ENCODE measurements at regions not wholly inside any gene's neighbourhood (a gene's known extent, or its start where the extent isn't known, plus 50 kb on each side); places are given as distances from the start of the nearest gene placed in this dataset.
A peak's percentile ranks its signal among the peaks of the same experiment; 100 is the strongest.

- Histone ChIP-seq H2BK20ac (ENCODE audit: low read length) (peak overlapping the region; percentile 3; the same call in 1 of the 2 replicates), H3K18ac (ENCODE audit: extremely low read depth, low read length) (no peak overlapping the region), H3K4ac (replicated peaks; ENCODE audit: insufficient read length, low read depth, low read length) (no peak overlapping the region), H4K20me1 (replicated peaks in 1 of 2; ENCODE audit: control insufficient read depth in 1 of 2, insufficient read depth in 2 of 2, low read length in 2 of 2) (no peaks in the 10 kb centered on the region), H4K5ac (ENCODE audit: insufficient read length, low read depth, low read length) (no peak overlapping the region), H3K27ac (ENCODE audit: low read depth, low read length) (no peak overlapping the region), H3K79me1 (ENCODE audit: low read depth, low read length) (no peaks in the 10 kb centered on the region), H3K23ac (ENCODE audit: insufficient read length) (no peak overlapping the region), H3K23me2 (ENCODE audit: low read depth, low read length) (no peaks in the 10 kb centered on the region; the same call in 1 of the 2 replicates), H3K56ac (replicated peaks; ENCODE audit: insufficient read length, low read depth, low read length) (no peak overlapping the region), H3K27me3 (replicated peaks in 1 of 4; ENCODE audit: control insufficient read depth in 3 of 4, extremely low read depth in 1 of 4, insufficient read depth in 3 of 4, low read length in 3 of 4) (no peaks in the 10 kb centered on the region), H3K4me1 (replicated peaks in 1 of 4; ENCODE audit: control insufficient read depth in 3 of 4, insufficient read depth in 4 of 4, low read length in 3 of 4) (no peaks in the 10 kb centered on the region; a peak in 2 of 7 replicates), H3K14ac (ENCODE audit: insufficient read length) (no peak overlapping the region), H4K91ac (replicated peaks; ENCODE audit: insufficient read length, low read length) (no peak overlapping the region), H4K8ac (ENCODE audit: extremely low read depth, insufficient read depth, low read length) (no peak overlapping the region; the same call in 1 of the 2 replicates), H2BK12ac (ENCODE audit: low read depth, low read length) (no peak overlapping the region; the same call in 1 of the 2 replicates), H2BK120ac (replicated peaks; ENCODE audit: low read depth, low read length) (no peak overlapping the region), H3K36me3 (ENCODE audit: control insufficient read depth in 2 of 4, insufficient read depth in 4 of 4, low read length in 3 of 4) (no peaks in the 10 kb centered on the region; a peak in 1 of 8 replicates), H2BK5ac (ENCODE audit: low read depth, low read length) (no peak overlapping the region), H3K9me3 (ENCODE audit: insufficient read depth in 2 of 2, low read depth in 1 of 2, low read length in 1 of 2) (peaks cover 7 to 9% of the 10 kb centered on the region in 2 experiments; a peak in 3 of 4 replicates), H2BK15ac (ENCODE audit: low read length) (no peak overlapping the region; the same call in 1 of the 2 replicates), H2AK5ac (ENCODE audit: low read depth, low read length) (no peak overlapping the region), H3K79me2 (ENCODE audit: control insufficient read depth in 1 of 2, insufficient read depth in 2 of 2, low read length in 2 of 2) (no peaks in the 10 kb centered on the region), H3K4me3 (ENCODE audit: extremely low read depth in 1 of 4, insufficient read depth in 2 of 4, low read depth in 3 of 4, low read length in 4 of 4) (no peak overlapping the region), H2AFZ (ENCODE audit: low read length) (no peak overlapping the region), H3K4me2 (ENCODE audit: insufficient read depth in 1 of 2, low read depth in 2 of 2, low read length in 2 of 2) (no peak overlapping the region), H3K9ac (replicated peaks in 1 of 4; ENCODE audit: extremely low read depth in 1 of 4, low read depth in 3 of 4, low read length in 3 of 4) (no peak overlapping the region)
- DNase-seq (ENCODE audit: low read depth in 1 of 2, low spot score in 2 of 2) (no peak), FAIRE-seq (no peak)
- ChIA-PET POLR2A (ENCODE audit: partially characterized antibody) (no interaction called here), CTCF (ENCODE audit: partially characterized antibody) (interaction anchor here (0.6 to 1.3 kb wide), 3 partner anchors 65 to 390 kb away, joined by 3 read pairs; no protein-coding TSS in a partner anchor)
- WGBS, 2 experiments (ENCODE audit: extremely low coverage in 1 of 2, insufficient coverage in 1 of 2, insufficient read length in 1 of 2, insufficient replicate concordance in 2 of 2, low coverage in 1 of 2, low lambda C conversion rate in 2 of 2, missing lambda C conversion rate in 1 of 2): 90% methylated on average over 5 of the region's 5 CpGs; no CpG with 5 or more reads in 1 of the 2 experiments
- TF ChIP-seq BACH1 (IDR thresholded peaks at IDR 0.05; ENCODE audit: low read length): no peak
- no peak for TF ChIP-seq CTBP2 (IDR thresholded peaks at IDR 0.05; ENCODE audit: borderline replicate concordance, insufficient read depth, insufficient read length, low read length)
- TF ChIP-seq RNF2 (IDR thresholded peaks at IDR 0.05; ENCODE audit: borderline replicate concordance, low read depth, low read length, missing control alignments, poor library complexity, severe bottlenecking): no peak
- TF ChIP-seq ASH2L (IDR thresholded peaks at IDR 0.05; ENCODE audit: low read length): no peak
- TF ChIP-seq SAP30 (IDR thresholded peaks at IDR 0.05; ENCODE audit: insufficient read depth, insufficient replicate concordance, low read length): no peak
- TF ChIP-seq TAF1 (IDR thresholded peaks at IDR 0.05; ENCODE audit: low read depth, low read length): no peak
- no peak for TF ChIP-seq CHD2 (IDR thresholded peaks at IDR 0.05; ENCODE audit: low read length)
- no peak for TF ChIP-seq CEBPB (IDR thresholded peaks at IDR 0.05; ENCODE audit: low read depth, low read length)
- no peak for TF ChIP-seq PHF8 (conservative IDR thresholded peaks at IDR 0.05; ENCODE audit: low read depth, low read length)
- no peak for TF ChIP-seq SP2 (IDR thresholded peaks at IDR 0.05; ENCODE audit: low read length)
- TF ChIP-seq USF2 (IDR thresholded peaks at IDR 0.05; ENCODE audit: low read length): no peak
- TF ChIP-seq GABPA (IDR thresholded peaks at IDR 0.05; ENCODE audit: borderline replicate concordance, insufficient read depth, low read length): no peak
- TF ChIP-seq RBBP5 (IDR thresholded peaks at IDR 0.05; ENCODE audit: borderline replicate concordance, low read depth, low read length): no peak
Measured at GRCh38 chr19:31478241-31478640, 129.0 kb upstream of the TSHZ3 start.
